Neural cell (in vitro differentiated cells): ENCODE measurements at regions not wholly inside any gene's neighbourhood (a gene's known extent, or its start where the extent isn't known, plus 50 kb on each side); places are given as distances from the start of the nearest gene placed in this dataset.

Experiments used
- CTCF ChIP-seq: fragments of 450-650 bp; IDR thresholded peaks from 2 replicates; pipeline ENCODE4 v1.5.1; 2014; ENCODE audit warnings: antibody characterized with exemption, mild to moderate bottlenecking, moderate library complexity; ENCODE audit not compliant: poor library complexity, severe bottlenecking
- POLR2AphosphoS5 ChIP-seq: IDR thresholded peaks from 2 replicates; pipeline ENCODE4 v1.6.1; 2012
- REST ChIP-seq: IDR thresholded peaks from 2 replicates; pipeline ENCODE4 v1.6.1; 2012; ENCODE audit warnings: borderline replicate concordance

- TF ChIP-seq POLR2AphosphoS5 (no peak), CTCF (no peak), REST (no peak)
Observed at GRCh38 chr21:14675774-14676530, 129.8 kb upstream of the SAMSN1 start.
